ENCODE measurements at regions not wholly inside any gene's neighbourhood (a gene's known extent, or its start where the extent isn't known, plus 50 kb on each side); places are given as distances from the start of the nearest gene placed in this dataset.

DNA sequence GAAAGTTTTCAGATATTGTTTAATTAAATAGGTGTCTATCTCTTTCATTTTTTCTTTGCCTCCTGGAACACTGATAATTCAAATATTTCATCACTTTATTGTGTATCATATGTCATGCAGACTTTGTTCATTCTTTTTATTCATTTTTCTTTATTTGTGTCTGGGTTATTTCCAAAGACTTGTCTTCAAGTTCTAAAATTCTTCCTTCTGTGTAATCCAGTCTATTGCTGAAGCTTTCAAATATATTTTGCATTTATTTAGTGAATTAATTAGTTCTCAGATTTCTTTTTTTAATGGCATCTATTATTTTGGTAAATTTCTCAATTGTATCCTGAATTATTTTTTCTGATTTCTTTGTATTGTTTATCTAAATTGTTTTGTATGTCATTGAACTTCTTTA is 70.1 kb downstream of the ZNF330 start:
- Histone ChIP-seq H3K27ac (no peak overlapping the region), H2AFZ (no peak overlapping the region), H3K4me1 (no peaks in the 10 kb centered on the region), H3K79me2 (no peaks in the 10 kb centered on the region), H3K27me3 (ENCODE audit: control insufficient read depth, insufficient read depth, low read length) (no peaks in the 10 kb centered on the region), H3K4me2 (ENCODE audit: low read length) (no peak overlapping the region), H3K36me3 (ENCODE audit: control insufficient read depth, insufficient read depth, low read length) (no peaks in the 10 kb centered on the region), H3K4me3 (ENCODE audit: low read depth, low read length) (no peak overlapping the region), H3K9me3 (ENCODE audit: control insufficient read depth, low read length) (no peaks in the 10 kb centered on the region), H3K9ac (no peak overlapping the region)
- TF ChIP-seq, protein P1, sequence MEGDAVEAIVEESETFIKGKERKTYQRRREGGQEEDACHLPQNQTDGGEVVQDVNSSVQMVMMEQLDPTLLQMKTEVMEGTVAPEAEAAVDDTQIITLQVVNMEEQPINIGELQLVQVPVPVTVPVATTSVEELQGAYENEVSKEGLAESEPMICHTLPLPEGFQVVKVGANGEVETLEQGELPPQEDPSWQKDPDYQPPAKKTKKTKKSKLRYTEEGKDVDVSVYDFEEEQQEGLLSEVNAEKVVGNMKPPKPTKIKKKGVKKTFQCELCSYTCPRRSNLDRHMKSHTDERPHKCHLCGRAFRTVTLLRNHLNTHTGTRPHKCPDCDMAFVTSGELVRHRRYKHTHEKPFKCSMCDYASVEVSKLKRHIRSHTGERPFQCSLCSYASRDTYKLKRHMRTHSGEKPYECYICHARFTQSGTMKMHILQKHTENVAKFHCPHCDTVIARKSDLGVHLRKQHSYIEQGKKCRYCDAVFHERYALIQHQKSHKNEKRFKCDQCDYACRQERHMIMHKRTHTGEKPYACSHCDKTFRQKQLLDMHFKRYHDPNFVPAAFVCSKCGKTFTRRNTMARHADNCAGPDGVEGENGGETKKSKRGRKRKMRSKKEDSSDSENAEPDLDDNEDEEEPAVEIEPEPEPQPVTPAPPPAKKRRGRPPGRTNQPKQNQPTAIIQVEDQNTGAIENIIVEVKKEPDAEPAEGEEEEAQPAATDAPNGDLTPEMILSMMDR (IDR thresholded peaks at IDR 0.05) = no peak

DNA sequence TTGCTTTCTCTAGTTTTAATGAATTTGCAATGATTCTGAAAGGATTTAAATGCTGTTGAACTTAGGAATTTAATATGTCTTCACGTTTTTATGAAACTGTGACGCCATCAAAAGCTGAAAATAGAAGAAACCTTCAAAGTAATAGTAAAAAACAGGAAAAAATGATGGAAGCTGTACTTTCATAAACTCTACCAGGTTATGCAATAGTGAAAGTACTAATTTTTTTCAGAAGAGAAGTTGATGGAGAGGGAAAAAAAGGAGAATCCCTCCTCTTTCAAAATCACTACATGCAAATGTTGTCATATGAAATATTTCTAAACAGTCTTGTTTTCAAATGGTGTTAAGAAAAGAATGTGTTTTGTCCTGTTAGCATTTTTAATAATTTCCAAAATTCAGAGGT is 73.6 kb downstream of the ZNF330 start:
- no peak overlapping the region for H3K4me3 ChIP-seq (ENCODE audit: low read depth, low read length)
- H3K9ac ChIP-seq = no peak overlapping the region
- no peaks in the 10 kb centered on the region for H3K4me1 ChIP-seq
- no peak overlapping the region for H3K4me2 ChIP-seq (ENCODE audit: low read length)
- no peak overlapping the region for H3K27ac ChIP-seq
- no peak overlapping the region for H2AFZ ChIP-seq
- H3K9me3 ChIP-seq (ENCODE audit: control insufficient read depth, low read length) = no peaks in the 10 kb centered on the region
- no peaks in the 10 kb centered on the region for H3K79me2 ChIP-seq
- no peaks in the 10 kb centered on the region for H3K36me3 ChIP-seq (ENCODE audit: control insufficient read depth, insufficient read depth, low read length)
- H3K27me3 ChIP-seq (ENCODE audit: control insufficient read depth, insufficient read depth, low read length) = no peaks in the 10 kb centered on the region
- TF ChIP-seq, protein P1 (IDR thresholded peaks at IDR 0.05) = no peak

DNA sequence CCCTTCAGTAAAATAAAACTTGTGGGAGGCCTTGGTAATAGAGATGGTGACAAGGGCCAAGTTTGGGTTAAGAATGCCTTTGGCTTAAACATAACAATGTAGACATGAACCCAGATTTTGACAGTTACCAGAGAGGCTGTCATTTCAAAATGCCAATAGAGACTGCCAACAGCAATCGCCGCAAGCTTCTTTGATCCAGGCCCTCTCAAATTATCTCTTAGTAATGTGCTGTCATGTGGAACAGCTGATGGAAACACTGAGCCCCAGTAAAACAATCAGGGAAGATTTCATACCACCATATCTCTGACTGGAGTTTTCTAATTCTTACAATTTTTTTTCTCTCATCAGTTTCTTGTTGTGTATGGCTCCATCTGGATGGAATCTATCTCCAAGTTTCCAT is 80.5 kb downstream of the ZNF330 start:
- H3K4me1 ChIP-seq = no peaks in the 10 kb centered on the region
- no peak overlapping the region for H3K9ac ChIP-seq
- no peak overlapping the region for H3K4me3 ChIP-seq (ENCODE audit: low read depth, low read length)
- H3K9me3 ChIP-seq (ENCODE audit: control insufficient read depth, low read length) = no peaks in the 10 kb centered on the region
- no peaks in the 10 kb centered on the region for H3K27me3 ChIP-seq (ENCODE audit: control insufficient read depth, insufficient read depth, low read length)
- TF ChIP-seq, protein P1 (IDR thresholded peaks at IDR 0.05) = no peak
- no peak overlapping the region for H3K4me2 ChIP-seq (ENCODE audit: low read length)
- H3K79me2 ChIP-seq = no peaks in the 10 kb centered on the region
- no peak overlapping the region for H3K27ac ChIP-seq
- H3K36me3 ChIP-seq (ENCODE audit: control insufficient read depth, insufficient read depth, low read length) = no peaks in the 10 kb centered on the region
- H2AFZ ChIP-seq = no peak overlapping the region

DNA sequence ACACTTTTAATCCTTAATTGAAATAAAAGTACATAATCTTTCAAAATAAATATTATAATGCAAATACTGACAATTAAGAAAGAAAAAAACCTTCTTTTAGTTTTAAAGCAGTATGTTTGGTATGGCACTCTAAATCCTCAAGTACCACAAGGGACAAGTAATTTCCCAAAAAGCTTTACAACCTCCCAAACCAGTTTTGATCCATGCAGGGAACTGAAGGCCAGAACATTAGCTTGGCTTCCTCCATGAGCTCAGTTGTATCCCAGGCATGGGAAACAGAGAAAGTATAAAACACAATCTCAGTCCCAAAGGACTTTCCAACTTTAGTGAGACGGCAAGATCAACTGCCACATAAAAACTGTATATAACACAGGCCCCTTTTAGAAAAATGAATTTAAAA is 82.2 kb downstream of the ZNF330 start:
- no peaks in the 10 kb centered on the region for H3K79me2 ChIP-seq
- H3K27me3 ChIP-seq (ENCODE audit: control insufficient read depth, insufficient read depth, low read length) = no peaks in the 10 kb centered on the region
- no peak overlapping the region for H3K9ac ChIP-seq
- TF ChIP-seq, protein P1 (IDR thresholded peaks at IDR 0.05) = no peak
- H3K27ac ChIP-seq = no peak overlapping the region
- no peak overlapping the region for H3K4me3 ChIP-seq (ENCODE audit: low read depth, low read length)
- no peaks in the 10 kb centered on the region for H3K36me3 ChIP-seq (ENCODE audit: control insufficient read depth, insufficient read depth, low read length)
- no peaks in the 10 kb centered on the region for H3K9me3 ChIP-seq (ENCODE audit: control insufficient read depth, low read length)
- H3K4me2 ChIP-seq (ENCODE audit: low read length) = no peak overlapping the region
- H2AFZ ChIP-seq = no peak overlapping the region
- no peaks in the 10 kb centered on the region for H3K4me1 ChIP-seq

DNA sequence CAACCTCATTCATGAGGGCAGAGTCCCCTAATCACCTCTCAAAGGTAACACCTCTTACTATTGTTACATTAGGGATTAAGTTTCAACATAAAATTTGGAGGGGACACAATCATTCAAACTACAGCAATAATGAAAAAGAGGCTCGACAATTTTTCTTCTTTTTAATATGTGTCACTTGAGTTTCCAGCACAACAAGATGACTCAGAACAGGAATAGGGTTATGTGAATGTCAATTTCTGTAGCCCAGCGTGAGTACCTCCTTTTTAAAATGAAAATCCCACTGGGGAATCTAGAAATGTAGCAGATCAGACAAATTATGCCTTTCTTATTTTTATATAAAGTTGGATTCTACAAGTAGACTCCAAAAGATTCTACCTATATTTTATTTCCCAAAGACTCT is 83.7 kb downstream of the ZNF330 start:
- H3K4me3 ChIP-seq (ENCODE audit: low read depth, low read length) = no peak overlapping the region
- H3K79me2 ChIP-seq = no peaks in the 10 kb centered on the region
- no peak overlapping the region for H3K4me2 ChIP-seq (ENCODE audit: low read length)
- H3K36me3 ChIP-seq (ENCODE audit: control insufficient read depth, insufficient read depth, low read length) = no peaks in the 10 kb centered on the region
- TF ChIP-seq, protein P1 (IDR thresholded peaks at IDR 0.05) = no peak
- no peak overlapping the region for H3K27ac ChIP-seq
- no peak overlapping the region for H3K9ac ChIP-seq
- H3K4me1 ChIP-seq = no peaks in the 10 kb centered on the region
- no peak overlapping the region for H2AFZ ChIP-seq
- H3K27me3 ChIP-seq (ENCODE audit: control insufficient read depth, insufficient read depth, low read length) = no peaks in the 10 kb centered on the region
- no peaks in the 10 kb centered on the region for H3K9me3 ChIP-seq (ENCODE audit: control insufficient read depth, low read length)

Measured in parathyroid adenoma (tissue), 2 donors.